GM12878 (cell line): ENCODE measurements at regions not wholly inside any gene's neighbourhood (a gene's known extent, or its start where the extent isn't known, plus 50 kb on each side); places are given as distances from the start of the nearest gene placed in this dataset.

ENCODE experiments used
- ATAC-seq: fragments of 200-7000 bp; cut with Tn5 transposase; 3 replicates; pipeline ENCODE4 v1.9.1; 2020; ENCODE audit warnings: mild to moderate bottlenecking, moderate library complexity
- BruUV-seq: library from RNA; stranded (reverse); fragments of 400-500 nt; replicated peaks from 2 replicates; lab custom pipeline; 2021; lab: Mats Ljungman, UMichigan
- CTCF ChIA-PET: fragments of 300-600 bp; sonication (Branson Sonifier 250); formaldehyde crosslinking; extraction: SDS; loops from one replicate; lab custom pipeline; 2021; ENCODE audit warnings: inconsistent platforms; lab: Yijun Ruan, JAX
- POLR2A ChIA-PET: fragments of 350-600 bp; formaldehyde crosslinking; extraction: SDS; loops from one replicate; lab custom pipeline; 2021; ENCODE audit warnings: inconsistent platforms; lab: Charles Lee
- RAD21 ChIA-PET: fragments of 300-600 bp; sonication (Branson Sonifier 250); formaldehyde crosslinking; loops from one replicate; lab custom pipeline; 2023; ENCODE audit warnings: antibody characterized with exemption; ENCODE audit not compliant: unreplicated experiment; lab: Charles Lee
- SMC1A ChIA-PET: fragments of 300-600 bp; sonication (Branson Sonifier 250); formaldehyde crosslinking; loops from one replicate; lab custom pipeline; 2023; ENCODE audit not compliant: unreplicated experiment, uncharacterized antibody; lab: Charles Lee
- DNase-seq: peaks from one replicate; pipeline ENCODE4 v3.0.0-alpha.2; 2011; ENCODE audit warnings: low read depth, low spot score
- FAIRE-seq: peaks from 3 replicates; lab custom pipeline; 2011; peaks lifted over from hg19 to GRCh38; lab: Jason Lieb, UNC
- H2AFZ ChIP-seq: 2 replicates; pipeline ENCODE4 v1.6.0; 2011; ENCODE audit warnings: low read depth, low read length, control low read depth; ENCODE audit not compliant: control insufficient read depth
- H3K27ac ChIP-seq: 2 replicates; pipeline ENCODE4 v1.5.1; 2011; ENCODE audit warnings: control low read depth; ENCODE audit not compliant: control insufficient read depth, insufficient read depth
- H3K27me3 ChIP-seq, 2 experiments: replicated peaks in 1 of 2; 2 replicates each; pipeline versions ENCODE4 v1.6.0 to v1.6.1; 2011; ENCODE audit warnings: low read length in 1 of 2; ENCODE audit not compliant: control insufficient read depth in 2 of 2, insufficient read depth in 2 of 2
- H3K36me3 ChIP-seq, 2 experiments: 2 replicates each; pipeline ENCODE4 v1.5.1; 2011; ENCODE audit warnings: low read length in 1 of 2; ENCODE audit not compliant: control insufficient read depth in 2 of 2, insufficient read depth in 2 of 2
- H3K4me1 ChIP-seq: 2 replicates; pipeline ENCODE4 v1.6.1; 2011; ENCODE audit warnings: mild to moderate bottlenecking, low read length, moderate library complexity, mixed read lengths; ENCODE audit not compliant: control insufficient read depth, insufficient read depth
- H3K4me2 ChIP-seq: 2 replicates; pipeline ENCODE4 v1.6.0; 2011; ENCODE audit warnings: control low read depth; ENCODE audit not compliant: control insufficient read depth, insufficient read depth
- H3K4me3 ChIP-seq: fragments of 200-600 bp; sonication (generic); 2 replicates; pipeline ENCODE4 v1.5.1; 2016
- H3K79me2 ChIP-seq: 2 replicates; pipeline ENCODE4 v1.6.0; 2011; ENCODE audit warnings: low read length; ENCODE audit not compliant: control insufficient read depth, insufficient read depth
- H3K9ac ChIP-seq: 2 replicates; pipeline ENCODE4 v1.8.0; 2011; ENCODE audit warnings: low read length, control low read depth, mixed read lengths; ENCODE audit not compliant: control insufficient read depth, insufficient read depth
- H3K9me3 ChIP-seq: replicated peaks from 3 replicates; pipeline ENCODE4 v1.5.1; 2011; ENCODE audit warnings: mild to moderate bottlenecking, low read length; ENCODE audit not compliant: control insufficient read depth, insufficient read depth
- H4K20me1 ChIP-seq: 2 replicates; pipeline ENCODE4 v1.6.0; 2011; ENCODE audit not compliant: control insufficient read depth, insufficient read depth
- ASH2L ChIP-seq: fragments of 300-600, 200-600 bp; sonication (generic); IDR thresholded peaks from 2 replicates; pipeline ENCODE4 v1.6.1; 2017; ENCODE audit warnings: low read depth, mild to moderate bottlenecking, borderline replicate concordance
- BACH1 ChIP-seq: fragments of 450-650 bp; IDR thresholded peaks from 2 replicates; pipeline ENCODE4 v1.6.1; 2017; ENCODE audit warnings: mild to moderate bottlenecking, borderline replicate concordance
- EZH2 ChIP-seq: IDR thresholded peaks from 2 replicates; pipeline ENCODE4 v1.6.1; 2012; ENCODE audit warnings: low read depth, mild to moderate bottlenecking, control low read depth, inconsistent platforms, low read length, borderline replicate concordance; ENCODE audit not compliant: control insufficient read depth
- FOXM1 ChIP-seq: IDR thresholded peaks from 2 replicates; pipeline ENCODE4 v1.6.1; 2012; ENCODE audit warnings: low read depth, mild to moderate bottlenecking, inconsistent platforms, low read length, moderate library complexity
- JUND ChIP-seq: IDR thresholded peaks from 2 replicates; pipeline ENCODE4 v1.6.1; 2012; ENCODE audit warnings: low read depth, mild to moderate bottlenecking, low read length, improper control_type of control experiment, moderate library complexity
- NFIC ChIP-seq: IDR thresholded peaks from 2 replicates; pipeline ENCODE4 v1.6.1; 2012; ENCODE audit warnings: low read depth, mild to moderate bottlenecking, inconsistent platforms, low read length, moderate library complexity
- SIX5 ChIP-seq: IDR thresholded peaks from 2 replicates; pipeline ENCODE4 v1.6.1; 2011; ENCODE audit warnings: mild to moderate bottlenecking, low read depth, low read length, moderate library complexity; ENCODE audit not compliant: severe bottlenecking
- STAT1 ChIP-seq: fragments of 450-650 bp; conservative IDR thresholded peaks from 2 replicates; pipeline ENCODE4 v1.6.1; 2014; ENCODE audit warnings: antibody characterized with exemption, mild to moderate bottlenecking
- ZNF622 ChIP-seq: fragments of 450-650 bp; IDR thresholded peaks from 2 replicates; pipeline ENCODE4 v1.6.1; 2017; ENCODE audit warnings: mild to moderate bottlenecking, inconsistent platforms
- ZSCAN29 ChIP-seq: fragments of 450-650 bp; IDR thresholded peaks from 2 replicates; pipeline ENCODE4 v1.6.1; 2017; ENCODE audit warnings: mild to moderate bottlenecking, moderate library complexity
- ZZZ3 ChIP-seq: IDR thresholded peaks from 2 replicates; pipeline ENCODE4 v1.6.1; 2011; ENCODE audit warnings: low read depth; ENCODE audit not compliant: control insufficient read depth, insufficient read length
- WGBS: methylation state at CpG from one replicate; pipeline ENCODE4 v1.1.6; 2016; ENCODE audit warnings: low lambda C conversion rate; ENCODE audit not compliant: insufficient replicate concordance, insufficient coverage; ENCODE audit errors: missing lambda C conversion rate; 5-methylcytosine and 5-hydroxymethylcytosine counted together
- in situ Hi-C: fragments of 300-500 bp; cut with MboI; formaldehyde crosslinking; loops from 9 replicates; pipeline ENCODE4 v1.14.3; 2018; ENCODE audit warnings: mixed read lengths
- intact Hi-C: fragments of 100-400 bp; cut with micrococcal nuclease; formaldehyde crosslinking; loops from one replicate; pipeline ENCODE4 v1.14.2; 2022; ENCODE audit not compliant: unreplicated experiment
- TF ChIP-seq, protein P1 (sequence below): fragments of 450-650 bp; IDR thresholded peaks from 2 replicates; pipeline ENCODE4 v1.6.1; 2017; ENCODE audit warnings: mild to moderate bottlenecking, moderate library complexity
- TF ChIP-seq, protein P2 (sequence below): IDR thresholded peaks from 2 replicates; pipeline ENCODE4 v1.6.1; 2011; ENCODE audit warnings: borderline replicate concordance, low read depth, mild to moderate bottlenecking, moderate library complexity, low read length; ENCODE audit not compliant: insufficient read depth, poor library complexity, severe bottlenecking

DNA sequence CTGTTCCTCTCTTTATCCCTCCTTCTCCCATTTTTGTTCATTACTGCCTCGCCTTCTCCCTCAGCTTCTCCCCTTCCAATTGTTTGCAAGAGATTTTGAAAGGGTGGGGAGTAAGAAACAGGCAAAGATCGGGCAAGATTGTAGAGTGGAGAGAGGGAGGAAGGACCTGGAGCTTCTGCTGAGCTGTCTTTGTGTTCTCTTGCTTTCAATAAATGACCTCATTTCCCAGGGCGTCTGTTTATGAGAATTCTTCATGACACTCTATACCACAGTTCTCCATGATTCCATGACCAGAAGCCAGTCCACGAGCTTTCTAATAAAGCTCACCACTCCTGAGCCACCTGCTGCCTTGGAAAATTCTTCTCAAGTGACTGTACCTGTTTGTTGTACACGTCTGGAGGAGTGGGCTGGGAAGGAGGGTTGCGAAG is 50.0 kb upstream of the PLEKHG1 start:
- TF ChIP-seq STAT1 (no peak), BACH1 (no peak), ZZZ3 (no peak), NFIC (no peak), SIX5 (no peak), JUND (no peak), EZH2 (no peak), FOXM1 (no peak), ASH2L (no peak), ZSCAN29 (no peak), ZNF622 (no peak)
- TF ChIP-seq, protein P1, sequence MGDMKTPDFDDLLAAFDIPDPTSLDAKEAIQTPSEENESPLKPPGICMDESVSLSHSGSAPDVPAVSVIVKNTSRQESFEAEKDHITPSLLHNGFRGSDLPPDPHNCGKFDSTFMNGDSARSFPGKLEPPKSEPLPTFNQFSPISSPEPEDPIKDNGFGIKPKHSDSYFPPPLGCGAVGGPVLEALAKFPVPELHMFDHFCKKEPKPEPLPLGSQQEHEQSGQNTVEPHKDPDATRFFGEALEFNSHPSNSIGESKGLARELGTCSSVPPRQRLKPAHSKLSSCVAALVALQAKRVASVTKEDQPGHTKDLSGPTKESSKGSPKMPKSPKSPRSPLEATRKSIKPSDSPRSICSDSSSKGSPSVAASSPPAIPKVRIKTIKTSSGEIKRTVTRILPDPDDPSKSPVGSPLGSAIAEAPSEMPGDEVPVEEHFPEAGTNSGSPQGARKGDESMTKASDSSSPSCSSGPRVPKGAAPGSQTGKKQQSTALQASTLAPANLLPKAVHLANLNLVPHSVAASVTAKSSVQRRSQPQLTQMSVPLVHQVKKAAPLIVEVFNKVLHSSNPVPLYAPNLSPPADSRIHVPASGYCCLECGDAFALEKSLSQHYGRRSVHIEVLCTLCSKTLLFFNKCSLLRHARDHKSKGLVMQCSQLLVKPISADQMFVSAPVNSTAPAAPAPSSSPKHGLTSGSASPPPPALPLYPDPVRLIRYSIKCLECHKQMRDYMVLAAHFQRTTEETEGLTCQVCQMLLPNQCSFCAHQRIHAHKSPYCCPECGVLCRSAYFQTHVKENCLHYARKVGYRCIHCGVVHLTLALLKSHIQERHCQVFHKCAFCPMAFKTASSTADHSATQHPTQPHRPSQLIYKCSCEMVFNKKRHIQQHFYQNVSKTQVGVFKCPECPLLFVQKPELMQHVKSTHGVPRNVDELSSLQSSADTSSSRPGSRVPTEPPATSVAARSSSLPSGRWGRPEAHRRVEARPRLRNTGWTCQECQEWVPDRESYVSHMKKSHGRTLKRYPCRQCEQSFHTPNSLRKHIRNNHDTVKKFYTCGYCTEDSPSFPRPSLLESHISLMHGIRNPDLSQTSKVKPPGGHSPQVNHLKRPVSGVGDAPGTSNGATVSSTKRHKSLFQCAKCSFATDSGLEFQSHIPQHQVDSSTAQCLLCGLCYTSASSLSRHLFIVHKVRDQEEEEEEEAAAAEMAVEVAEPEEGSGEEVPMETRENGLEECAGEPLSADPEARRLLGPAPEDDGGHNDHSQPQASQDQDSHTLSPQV = no peak
- TF ChIP-seq, protein P2, sequence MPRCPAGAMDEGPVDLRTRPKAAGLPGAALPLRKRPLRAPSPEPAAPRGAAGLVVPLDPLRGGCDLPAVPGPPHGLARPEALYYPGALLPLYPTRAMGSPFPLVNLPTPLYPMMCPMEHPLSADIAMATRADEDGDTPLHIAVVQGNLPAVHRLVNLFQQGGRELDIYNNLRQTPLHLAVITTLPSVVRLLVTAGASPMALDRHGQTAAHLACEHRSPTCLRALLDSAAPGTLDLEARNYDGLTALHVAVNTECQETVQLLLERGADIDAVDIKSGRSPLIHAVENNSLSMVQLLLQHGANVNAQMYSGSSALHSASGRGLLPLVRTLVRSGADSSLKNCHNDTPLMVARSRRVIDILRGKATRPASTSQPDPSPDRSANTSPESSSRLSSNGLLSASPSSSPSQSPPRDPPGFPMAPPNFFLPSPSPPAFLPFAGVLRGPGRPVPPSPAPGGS = no peak
- no peak for ATAC-seq

More for the DNA sequence above, 50.0 kb upstream of the PLEKHG1 start:
- no TSS peak for BruUV-seq
- H2AFZ ChIP-seq = no peak overlapping the region
- 28% methylated on average over 5 of the region's 6 CpGs for WGBS
- no peaks in the 10 kb centered on the region; a peak in 2 of 4 replicates for H3K27me3 ChIP-seq
- H4K20me1 ChIP-seq = no peaks in the 10 kb centered on the region
- RAD21 ChIA-PET = no interaction called here
- no peaks in the 10 kb centered on the region for H3K9me3 ChIP-seq
- H3K9ac ChIP-seq = no peak overlapping the region
- no peak overlapping the region for H3K4me3 ChIP-seq
- intact Hi-C loops (no loop called here), in situ Hi-C loops (no loop called here)
- H3K4me2 ChIP-seq = no peak overlapping the region
- no peak overlapping the region for H3K27ac ChIP-seq
- FAIRE-seq = no peak
- POLR2A ChIA-PET = no interaction called here
- CTCF ChIA-PET = no interaction called here
- H3K4me1 ChIP-seq = no peaks in the 10 kb centered on the region
- no peaks in the 10 kb centered on the region for H3K79me2 ChIP-seq
- H3K36me3 ChIP-seq = no peaks in the 10 kb centered on the region
- no peak for DNase-seq
- SMC1A ChIA-PET = interaction anchor here (0.7 to 1.2 kb wide), 3 partner anchors 16 to 71 kb away, joined by 3 to 4 read pairs (median 4); no protein-coding TSS in a partner anchor
